ENCODE measurements at regions not wholly inside any gene's neighbourhood (a gene's known extent, or its start where the extent isn't known, plus 50 kb on each side); places are given as distances from the start of the nearest gene placed in this dataset.

GRCh38 chr6:134690048-134690447, 259.9 kb downstream of the ALDH8A1 start:
- 50 to 100% methylated on average over 1 to 2 of the region's 3 CpGs for WGBS, 2 experiments (ENCODE audit: insufficient coverage in 2 of 2)
- no peak overlapping the region for H3K4me3 ChIP-seq (ENCODE audit: extremely low read depth, insufficient read depth, low read length, poor library complexity, severe bottlenecking)
- H3K36me3 ChIP-seq (ENCODE audit: control insufficient read depth, insufficient read depth, low read length): no peaks in the 10 kb centered on the region
- no peaks in the 10 kb centered on the region for H3K9me3 ChIP-seq (ENCODE audit: control insufficient read depth, low read length)
- H3K27ac ChIP-seq (ENCODE audit: low read depth, low read length, severe bottlenecking): no peak overlapping the region
- H3K4me1 ChIP-seq (ENCODE audit: control insufficient read depth, insufficient read depth, low read length, poor library complexity, severe bottlenecking): peaks cover 8% of the 10 kb centered on the region

GRCh38 chr6:134689641-134690040, 260.3 kb downstream of the ALDH8A1 start:
- no peaks in the 10 kb centered on the region for H3K9me3 ChIP-seq (ENCODE audit: control insufficient read depth, low read length)
- 92 to 93% methylated on average over 3 to 4 of the region's 4 CpGs for WGBS, 2 experiments (ENCODE audit: insufficient coverage in 2 of 2)
- H3K4me3 ChIP-seq (ENCODE audit: extremely low read depth, insufficient read depth, low read length, poor library complexity, severe bottlenecking): no peak overlapping the region
- H3K27ac ChIP-seq (ENCODE audit: low read depth, low read length, severe bottlenecking): peak overlapping the region; percentile 4
- H3K36me3 ChIP-seq (ENCODE audit: control insufficient read depth, insufficient read depth, low read length): no peaks in the 10 kb centered on the region
- peaks cover 8% of the 10 kb centered on the region for H3K4me1 ChIP-seq (ENCODE audit: control insufficient read depth, insufficient read depth, low read length, poor library complexity, severe bottlenecking)

GRCh38 chr6:134689177-134689576, 260.7 kb downstream of the ALDH8A1 start:
- H3K9me3 ChIP-seq (ENCODE audit: control insufficient read depth, low read length): no peaks in the 10 kb centered on the region
- no peak overlapping the region for H3K4me3 ChIP-seq (ENCODE audit: extremely low read depth, insufficient read depth, low read length, poor library complexity, severe bottlenecking)
- peak overlapping the region; percentile 4 for H3K27ac ChIP-seq (ENCODE audit: low read depth, low read length, severe bottlenecking)
- H3K36me3 ChIP-seq (ENCODE audit: control insufficient read depth, insufficient read depth, low read length): no peaks in the 10 kb centered on the region
- peaks cover 8% of the 10 kb centered on the region for H3K4me1 ChIP-seq (ENCODE audit: control insufficient read depth, insufficient read depth, low read length, poor library complexity, severe bottlenecking)
- 47 to 90% methylated on average over 2 of the region's 4 CpGs for WGBS, 2 experiments (ENCODE audit: insufficient coverage in 2 of 2)

GRCh38 chr6:134686071-134686470, 263.8 kb downstream of the ALDH8A1 start:
- WGBS, 2 experiments (ENCODE audit: insufficient coverage in 2 of 2): no CpG with 5 or more reads among the region's 6 CpGs
- Histone ChIP-seq H3K4me3 (ENCODE audit: extremely low read depth, insufficient read depth, low read length, poor library complexity, severe bottlenecking) (no peak overlapping the region), H3K36me3 (ENCODE audit: control insufficient read depth, insufficient read depth, low read length) (no peaks in the 10 kb centered on the region), H3K9me3 (ENCODE audit: control insufficient read depth, low read length) (no peaks in the 10 kb centered on the region), H3K4me1 (ENCODE audit: control insufficient read depth, insufficient read depth, low read length, poor library complexity, severe bottlenecking) (peaks cover 8% of the 10 kb centered on the region), H3K27ac (ENCODE audit: low read depth, low read length, severe bottlenecking) (no peak overlapping the region)

- H3K36me3 ChIP-seq (ENCODE audit: control insufficient read depth, insufficient read depth, low read length): no peaks in the 10 kb centered on the region
- H3K4me3 ChIP-seq (ENCODE audit: extremely low read depth, insufficient read depth, low read length, poor library complexity, severe bottlenecking): no peak overlapping the region
- H3K27ac ChIP-seq (ENCODE audit: low read depth, low read length, severe bottlenecking): no peak overlapping the region
- WGBS, 2 experiments (ENCODE audit: insufficient coverage in 2 of 2): 74 to 100% methylated on average over 1 to 2 of the region's 2 CpGs
- no peaks in the 10 kb centered on the region for H3K9me3 ChIP-seq (ENCODE audit: control insufficient read depth, low read length)
- peaks cover 6% of the 10 kb centered on the region for H3K4me1 ChIP-seq (ENCODE audit: control insufficient read depth, insufficient read depth, low read length, poor library complexity, severe bottlenecking)
Observed at GRCh38 chr6:134684423-134684795, 265.5 kb downstream of the ALDH8A1 start.

- peaks cover 2% of the 10 kb centered on the region for H3K4me1 ChIP-seq (ENCODE audit: control insufficient read depth, insufficient read depth, low read length, poor library complexity, severe bottlenecking)
- no CpG with 5 or more reads among the region's 2 CpGs for WGBS, 2 experiments (ENCODE audit: insufficient coverage in 2 of 2)
- no peaks in the 10 kb centered on the region for H3K9me3 ChIP-seq (ENCODE audit: control insufficient read depth, low read length)
- no peak overlapping the region for H3K4me3 ChIP-seq (ENCODE audit: extremely low read depth, insufficient read depth, low read length, poor library complexity, severe bottlenecking)
- H3K36me3 ChIP-seq (ENCODE audit: control insufficient read depth, insufficient read depth, low read length): no peaks in the 10 kb centered on the region
- no peak overlapping the region for H3K27ac ChIP-seq (ENCODE audit: low read depth, low read length, severe bottlenecking)
Observed at GRCh38 chr6:134683783-134684422, 266.0 kb downstream of the ALDH8A1 start.

GRCh38 chr6:134680433-134680832, 269.5 kb downstream of the ALDH8A1 start:
- WGBS, 2 experiments (ENCODE audit: insufficient coverage in 2 of 2): no CpG with 5 or more reads among the region's 1 CpG
- no peaks in the 10 kb centered on the region for H3K36me3 ChIP-seq (ENCODE audit: control insufficient read depth, insufficient read depth, low read length)
- H3K27ac ChIP-seq (ENCODE audit: low read depth, low read length, severe bottlenecking): no peak overlapping the region
- peaks cover 2% of the 10 kb centered on the region for H3K4me1 ChIP-seq (ENCODE audit: control insufficient read depth, insufficient read depth, low read length, poor library complexity, severe bottlenecking)
- no peak overlapping the region for H3K4me3 ChIP-seq (ENCODE audit: extremely low read depth, insufficient read depth, low read length, poor library complexity, severe bottlenecking)
- H3K9me3 ChIP-seq (ENCODE audit: control insufficient read depth, low read length): no peaks in the 10 kb centered on the region

- no peaks in the 10 kb centered on the region for H3K36me3 ChIP-seq (ENCODE audit: control insufficient read depth, insufficient read depth, low read length)
- no peak overlapping the region for H3K4me3 ChIP-seq (ENCODE audit: extremely low read depth, insufficient read depth, low read length, poor library complexity, severe bottlenecking)
- H3K27ac ChIP-seq (ENCODE audit: low read depth, low read length, severe bottlenecking): no peak overlapping the region
- 86 to 92% methylated on average over 2 to 3 of the region's 3 CpGs for WGBS, 2 experiments (ENCODE audit: insufficient coverage in 2 of 2)
- H3K4me1 ChIP-seq (ENCODE audit: control insufficient read depth, insufficient read depth, low read length, poor library complexity, severe bottlenecking): peaks cover 2% of the 10 kb centered on the region
- H3K9me3 ChIP-seq (ENCODE audit: control insufficient read depth, low read length): no peaks in the 10 kb centered on the region
Observed at GRCh38 chr6:134680021-134680420, 269.9 kb downstream of the ALDH8A1 start.

- Histone ChIP-seq H3K36me3 (ENCODE audit: control insufficient read depth, insufficient read depth, low read length) (no peaks in the 10 kb centered on the region), H3K4me3 (ENCODE audit: extremely low read depth, insufficient read depth, low read length, poor library complexity, severe bottlenecking) (no peak overlapping the region), H3K27ac (ENCODE audit: low read depth, low read length, severe bottlenecking) (no peak overlapping the region), H3K4me1 (ENCODE audit: control insufficient read depth, insufficient read depth, low read length, poor library complexity, severe bottlenecking) (peaks cover 6% of the 10 kb centered on the region), H3K9me3 (ENCODE audit: control insufficient read depth, low read length) (no peaks in the 10 kb centered on the region)
- 80 to 90% methylated on average over 1 to 5 of the region's 7 CpGs for WGBS, 2 experiments (ENCODE audit: insufficient coverage in 2 of 2)
Observed at GRCh38 chr6:134678436-134678889, 271.4 kb downstream of the ALDH8A1 start.

GRCh38 chr6:134676307-134677281, 273.3 kb downstream of the ALDH8A1 start:
- Histone ChIP-seq H3K9me3 (ENCODE audit: control insufficient read depth, low read length) (no peaks in the 10 kb centered on the region), H3K4me1 (ENCODE audit: control insufficient read depth, insufficient read depth, low read length, poor library complexity, severe bottlenecking) (peaks cover 8% of the 10 kb centered on the region), H3K36me3 (ENCODE audit: control insufficient read depth, insufficient read depth, low read length) (no peaks in the 10 kb centered on the region), H3K27ac (ENCODE audit: low read depth, low read length, severe bottlenecking) (no peak overlapping the region), H3K4me3 (ENCODE audit: extremely low read depth, insufficient read depth, low read length, poor library complexity, severe bottlenecking) (no peak overlapping the region)
- WGBS, 2 experiments (ENCODE audit: insufficient coverage in 2 of 2): 96 to 100% methylated on average over 6 of the region's 6 CpGs

All from mesodermal cell (in vitro differentiated cells).